ENCODE measurements at regions not wholly inside any gene's neighbourhood (a gene's known extent, or its start where the extent isn't known, plus 50 kb on each side); places are given as distances from the start of the nearest gene placed in this dataset.
A peak's percentile ranks its signal among the peaks of the same experiment; 100 is the strongest.

GRCh38 chr18:39966275-39966674 lies 1988.8 kb upstream of the PIK3C3 start:
- no peak for DNase-seq (ENCODE audit: extremely low read depth in 1 of 11, low read depth in 9 of 11, low spot score in 4 of 11)

GRCh38 chr18:39962546-39962945 lies 1992.5 kb upstream of the PIK3C3 start:
- no peak for DNase-seq (ENCODE audit: extremely low read depth in 1 of 11, low read depth in 9 of 11, low spot score in 4 of 11)

- DNase-seq (ENCODE audit: extremely low read depth in 1 of 11, low read depth in 9 of 11, low spot score in 4 of 11) = no peak
Measured at GRCh38 chr18:39960550-39960949, 1994.5 kb upstream of the PIK3C3 start.

- peak in 3 of 11 donors; percentile 9 to 14 (median 13) for DNase-seq (ENCODE audit: extremely low read depth in 1 of 11, low read depth in 9 of 11, low spot score in 4 of 11)
Measured at GRCh38 chr18:39959839-39960238, 1995.2 kb upstream of the PIK3C3 start.

GRCh38 chr18:39958876-39959275 lies 1996.2 kb upstream of the PIK3C3 start:
- DNase-seq (ENCODE audit: extremely low read depth in 1 of 11, low read depth in 9 of 11, low spot score in 4 of 11) = no peak

- no peak for DNase-seq (ENCODE audit: extremely low read depth in 1 of 11, low read depth in 9 of 11, low spot score in 4 of 11)
Measured at GRCh38 chr18:39952816-39953215, 2002.2 kb upstream of the PIK3C3 start.

GRCh38 chr18:39951142-39951720 lies 2003.8 kb upstream of the PIK3C3 start:
- no peak for DNase-seq (ENCODE audit: extremely low read depth in 1 of 11, low read depth in 9 of 11, low spot score in 4 of 11)

- DNase-seq (ENCODE audit: extremely low read depth in 1 of 11, low read depth in 9 of 11, low spot score in 4 of 11) = no peak
Measured at GRCh38 chr18:39946623-39947061, 2008.4 kb upstream of the PIK3C3 start.

- no peak for DNase-seq (ENCODE audit: extremely low read depth in 1 of 11, low read depth in 9 of 11, low spot score in 4 of 11)
Measured at GRCh38 chr18:39945076-39945475, 2010.0 kb upstream of the PIK3C3 start.

GRCh38 chr18:39942702-39943101 lies 2012.3 kb upstream of the PIK3C3 start:
- no peak for DNase-seq (ENCODE audit: extremely low read depth in 1 of 11, low read depth in 9 of 11, low spot score in 4 of 11)

- peak in 7 of 11 donors; percentile 6 to 45 (median 20) for DNase-seq (ENCODE audit: extremely low read depth in 1 of 11, low read depth in 9 of 11, low spot score in 4 of 11)
Measured at GRCh38 chr18:39938676-39939608, 2016.1 kb upstream of the PIK3C3 start.

- no peak for DNase-seq (ENCODE audit: extremely low read depth in 1 of 11, low read depth in 9 of 11, low spot score in 4 of 11)
Measured at GRCh38 chr18:39935598-39935997, 2019.4 kb upstream of the PIK3C3 start.

GRCh38 chr18:39918847-39919246 lies 2036.2 kb upstream of the PIK3C3 start:
- no peak for DNase-seq (ENCODE audit: extremely low read depth in 1 of 11, low read depth in 9 of 11, low spot score in 4 of 11)

GRCh38 chr18:39913672-39914366 lies 2041.2 kb upstream of the PIK3C3 start:
- no peak for DNase-seq (ENCODE audit: extremely low read depth in 1 of 11, low read depth in 9 of 11, low spot score in 4 of 11)

- DNase-seq (ENCODE audit: extremely low read depth in 1 of 11, low read depth in 9 of 11, low spot score in 4 of 11) = no peak
Measured at GRCh38 chr18:39911716-39912115, 2043.3 kb upstream of the PIK3C3 start.

GRCh38 chr18:39909706-39910105 lies 2045.3 kb upstream of the PIK3C3 start:
- peak in 7 of 11 donors; percentile 3 to 31 (median 7) for DNase-seq (ENCODE audit: extremely low read depth in 1 of 11, low read depth in 9 of 11, low spot score in 4 of 11)

GRCh38 chr18:39886136-39886535 lies 2068.9 kb upstream of the PIK3C3 start:
- no peak for DNase-seq (ENCODE audit: extremely low read depth in 1 of 11, low read depth in 9 of 11, low spot score in 4 of 11)

GRCh38 chr18:39872651-39873050 lies 2082.4 kb upstream of the PIK3C3 start:
- DNase-seq (ENCODE audit: extremely low read depth in 1 of 11, low read depth in 9 of 11, low spot score in 4 of 11) = peak in 5 of 11 donors; percentile 15 to 27 (median 21)

- DNase-seq (ENCODE audit: extremely low read depth in 1 of 11, low read depth in 9 of 11, low spot score in 4 of 11) = peak in 1 of 11 donors; percentile 4
Measured at GRCh38 chr18:39871961-39872360, 2083.1 kb upstream of the PIK3C3 start.

GRCh38 chr18:39870591-39870990 lies 2084.4 kb upstream of the PIK3C3 start:
- DNase-seq (ENCODE audit: extremely low read depth in 1 of 11, low read depth in 9 of 11, low spot score in 4 of 11) = no peak
